Left lung (tissue), 4 donors: ENCODE measurements at regions not wholly inside any gene's neighbourhood (a gene's known extent, or its start where the extent isn't known, plus 50 kb on each side); places are given as distances from the start of the nearest gene placed in this dataset.

Experiments
- ATAC-seq: fragments of 200-7000 bp; cut with Tn5 transposase; one replicate; pipeline ENCODE4 v1.9.1; 2020; ENCODE audit warnings: moderate library complexity
- DNase-seq, 4 donors: peaks; one replicate each; pipeline ENCODE4 v3.0.0-alpha.2; 2013 to 2020
- H3K27ac ChIP-seq, 2 donors: fragments of 200-600 bp; sonication (generic) in 1 of 2; one replicate each; pipeline versions ENCODE4 v1.5.0 to v1.8.0; 2020 to 2021
- H3K27me3 ChIP-seq, 2 donors: fragments of 200-600 bp; sonication (generic) in 1 of 2; one replicate each; pipeline versions ENCODE4 v1.5.0 to v1.8.0; 2020 to 2021
- H3K36me3 ChIP-seq, 2 donors: fragments of 200-600 bp; sonication (generic) in 1 of 2; one replicate each; pipeline versions ENCODE4 v1.5.0 to v1.8.0; 2020 to 2021
- H3K4me1 ChIP-seq, 2 donors: fragments of 200-600 bp; one replicate each; pipeline ENCODE4 v1.8.0; 2021
- H3K4me3 ChIP-seq, 2 donors: fragments of 200-600 bp; sonication (generic) in 1 of 2; one replicate each; pipeline versions ENCODE4 v1.5.0 to v1.8.0; 2020 to 2021; ENCODE audit warnings: mild to moderate bottlenecking in 1 of 2
- H3K9me3 ChIP-seq, 2 donors: fragments of 200-600 bp; sonication (generic) in 1 of 2; one replicate each; pipeline versions ENCODE4 v1.5.0 to v1.8.0; 2020 to 2021
- CTCF ChIP-seq, 2 donors: fragments of 200-600 bp; sonication (generic) in 1 of 2; IDR thresholded peaks; one replicate each; pipeline versions ENCODE4 v1.5.0 to v1.8.0; 2021; ENCODE audit warnings: antibody characterized with exemption in 2 of 2
- intact Hi-C, 2 donors: fragments of 100-400 bp; cut with DNase I; formaldehyde crosslinking; loops; one replicate each; pipeline versions ENCODE4 v1.11.2 to v1.14.2; 2022
- donor health status: DM: no; HTN: yes; CAD: no.
- donor health status: DM: no; HTN: no; CAD: no.

DNA sequence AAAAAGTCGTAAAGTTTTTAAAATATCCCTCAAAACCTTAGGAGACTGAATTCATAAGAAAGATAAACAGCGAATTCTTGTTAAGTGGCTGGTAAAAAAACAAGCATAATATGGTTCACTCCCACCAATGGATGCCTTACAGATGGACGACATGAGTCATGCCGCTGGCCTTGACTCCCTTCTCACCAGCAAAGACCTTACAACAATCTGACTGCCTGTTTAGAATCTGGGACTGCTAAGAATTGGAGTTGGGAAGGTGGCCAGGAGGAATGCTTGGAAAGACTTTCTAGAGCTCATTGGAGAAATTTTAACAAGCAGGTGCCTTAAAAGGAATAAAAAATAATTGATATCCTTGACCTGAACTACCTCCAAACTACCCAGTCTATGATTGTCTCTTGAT lies 206.9 kb upstream of the FMN2 start:
- Histone ChIP-seq H3K27me3 (no peaks in the 10 kb centered on the region), H3K4me3 (no peak overlapping the region), H3K36me3 (no peaks in the 10 kb centered on the region), H3K27ac (no peak overlapping the region), H3K9me3 (no peaks in the 10 kb centered on the region), H3K4me1 (no peaks in the 10 kb centered on the region)
- intact Hi-C loops: no loop called here
- TF ChIP-seq CTCF (IDR thresholded peaks at IDR 0.05): no peak
- no peak for ATAC-seq
- no peak for DNase-seq

GRCh38 chr1:239886266-239886665 lies 205.4 kb upstream of the FMN2 start:
- ATAC-seq (no peak), DNase-seq (no peak)
- intact Hi-C loops: no loop called here
- Histone ChIP-seq H3K27me3 (no peaks in the 10 kb centered on the region), H3K4me3 (no peak overlapping the region), H3K9me3 (no peaks in the 10 kb centered on the region), H3K36me3 (no peaks in the 10 kb centered on the region), H3K27ac (no peak overlapping the region), H3K4me1 (no peaks in the 10 kb centered on the region)
- no peak for TF ChIP-seq CTCF (IDR thresholded peaks at IDR 0.05)

GRCh38 chr1:239888639-239889038 lies 203.0 kb upstream of the FMN2 start:
- Histone ChIP-seq H3K4me3 (no peak overlapping the region), H3K4me1 (peaks cover 0 to 7% of the 10 kb centered on the region in 2 donors), H3K9me3 (no peaks in the 10 kb centered on the region), H3K36me3 (no peaks in the 10 kb centered on the region), H3K27me3 (no peaks in the 10 kb centered on the region), H3K27ac (no peak overlapping the region)
- intact Hi-C loops: no loop called here
- DNase-seq (no peak), ATAC-seq (no peak)
- TF ChIP-seq CTCF (IDR thresholded peaks at IDR 0.05): no peak

DNA sequence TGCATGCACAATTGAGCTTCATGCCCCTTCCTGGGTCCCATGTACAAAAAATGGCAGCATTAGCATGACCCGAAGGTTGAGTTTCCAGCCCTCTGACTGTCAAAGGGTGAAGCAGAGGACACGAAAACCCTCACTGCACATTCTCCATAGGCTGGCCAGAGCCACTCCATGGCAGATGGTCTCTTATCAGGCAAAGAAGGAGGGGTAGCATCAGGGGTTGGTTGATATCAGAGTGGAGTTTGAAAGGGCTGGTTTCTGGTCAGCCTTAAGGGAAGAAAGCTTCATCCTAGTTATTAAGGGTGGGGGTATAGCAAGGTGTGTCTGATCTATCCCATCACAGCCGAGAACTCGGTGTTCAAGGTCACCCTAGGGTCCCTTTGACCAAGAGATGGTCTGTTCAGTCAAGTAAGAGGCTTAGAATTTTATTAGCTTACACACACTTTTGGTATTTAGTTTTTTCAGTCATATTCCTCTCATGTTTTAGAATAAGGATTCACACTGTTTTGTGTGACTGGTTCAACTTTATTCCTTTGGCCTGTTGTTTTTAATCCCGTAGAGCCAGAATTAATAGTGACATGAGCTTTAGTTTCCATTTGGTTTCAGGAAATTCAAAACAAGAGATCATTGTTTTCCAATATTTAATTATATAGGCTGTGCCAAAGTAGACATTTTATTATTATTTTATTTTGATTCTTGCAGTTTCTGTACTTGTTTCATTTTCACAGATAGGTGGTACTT lies 199.9 kb upstream of the FMN2 start:
- TF ChIP-seq CTCF (IDR thresholded peaks at IDR 0.05): no peak
- ATAC-seq: no peak
- no peaks in the 10 kb centered on the region for H3K9me3 ChIP-seq
- no peaks in the 10 kb centered on the region for H3K36me3 ChIP-seq
- no peak overlapping the region for H3K27ac ChIP-seq
- H3K4me1 ChIP-seq: peaks cover 0 to 7% of the 10 kb centered on the region in 2 donors
- no peaks in the 10 kb centered on the region for H3K27me3 ChIP-seq
- intact Hi-C loops: no loop called here
- no peak overlapping the region for H3K4me3 ChIP-seq
- DNase-seq: no peak

- ATAC-seq (no peak), DNase-seq (no peak)
- intact Hi-C loops: no loop called here
- TF ChIP-seq CTCF (IDR thresholded peaks at IDR 0.05): no peak
- peaks cover 0 to 9% of the 10 kb centered on the region in 2 donors for H3K4me1 ChIP-seq
- no peaks in the 10 kb centered on the region for H3K27me3 ChIP-seq
- no peaks in the 10 kb centered on the region for H3K9me3 ChIP-seq
- H3K4me3 ChIP-seq: no peak overlapping the region
- no peak overlapping the region for H3K27ac ChIP-seq
- H3K36me3 ChIP-seq: no peaks in the 10 kb centered on the region
Measured at GRCh38 chr1:239892602-239893001, 199.1 kb upstream of the FMN2 start.
